ENCODE measurements at regions not wholly inside any gene's neighbourhood (a gene's known extent, or its start where the extent isn't known, plus 50 kb on each side); places are given as distances from the start of the nearest gene placed in this dataset.

DNA sequence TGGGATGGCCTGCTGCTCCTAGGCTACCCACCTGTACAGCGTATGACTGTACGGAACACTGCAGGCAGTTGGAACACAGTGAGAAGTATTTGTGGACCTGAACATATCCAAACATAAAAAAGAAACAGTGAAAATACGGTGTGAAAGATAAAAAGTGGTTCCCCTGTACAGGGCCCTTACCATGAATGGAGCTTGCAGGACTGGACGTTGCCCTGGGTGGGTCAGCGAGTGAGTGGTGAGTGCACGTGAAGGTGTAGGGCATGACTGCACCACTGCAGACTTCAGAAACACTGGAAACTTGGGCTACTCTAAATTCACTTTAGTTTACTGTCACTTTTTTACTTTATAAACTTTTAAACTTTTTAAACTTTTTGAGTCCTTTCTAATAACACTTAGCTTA, 71.2 kb upstream of the SLC6A6 start:
- Histone ChIP-seq H2AFZ (ENCODE audit: low read length, unreplicated experiment) (no peak overlapping the region), H3K27ac (ENCODE audit: low read depth, low read length) (no peak overlapping the region), H3K27me3 (ENCODE audit: insufficient read depth, low read length) (no peaks in the 10 kb centered on the region), H3K36me3 (ENCODE audit: insufficient read depth, low read length) (no peaks in the 10 kb centered on the region), H3K4me1 (ENCODE audit: control insufficient read depth, insufficient read depth, low read length, unreplicated experiment) (no peaks in the 10 kb centered on the region), H3K79me2 (ENCODE audit: control insufficient read depth, insufficient read depth, low read length, unreplicated experiment) (no peaks in the 10 kb centered on the region), H3K4me3 (ENCODE audit: low read depth, low read length) (no peak overlapping the region)

DNA sequence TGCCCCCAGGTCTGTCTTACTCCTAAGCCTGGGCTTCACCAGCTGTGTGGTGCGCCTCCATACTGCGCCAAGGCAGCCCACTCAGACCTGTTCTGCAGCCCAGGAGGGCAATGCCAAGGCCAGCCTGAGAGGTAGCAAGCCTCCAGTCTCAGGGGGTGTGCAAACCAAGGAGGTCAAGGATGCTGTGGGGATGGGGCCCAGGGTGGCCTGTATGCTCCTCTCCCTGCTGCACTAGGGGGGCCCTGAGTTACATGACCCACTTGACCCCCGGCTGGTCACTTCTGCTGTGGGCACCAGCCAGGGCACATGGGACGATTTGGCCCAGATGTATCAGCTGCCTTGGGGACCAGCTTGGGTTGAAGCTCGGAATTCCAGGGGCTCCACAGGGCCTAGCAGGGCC, 70.0 kb upstream of the SLC6A6 start:
- no peaks in the 10 kb centered on the region for H3K4me1 ChIP-seq (ENCODE audit: control insufficient read depth, insufficient read depth, low read length, unreplicated experiment)
- no peak overlapping the region for H2AFZ ChIP-seq (ENCODE audit: low read length, unreplicated experiment)
- no peak overlapping the region for H3K27ac ChIP-seq (ENCODE audit: low read depth, low read length)
- H3K4me3 ChIP-seq (ENCODE audit: low read depth, low read length): no peak overlapping the region
- H3K27me3 ChIP-seq (ENCODE audit: insufficient read depth, low read length): peaks cover 8% of the 10 kb centered on the region
- H3K36me3 ChIP-seq (ENCODE audit: insufficient read depth, low read length): no peaks in the 10 kb centered on the region
- no peaks in the 10 kb centered on the region for H3K79me2 ChIP-seq (ENCODE audit: control insufficient read depth, insufficient read depth, low read length, unreplicated experiment)

DNA sequence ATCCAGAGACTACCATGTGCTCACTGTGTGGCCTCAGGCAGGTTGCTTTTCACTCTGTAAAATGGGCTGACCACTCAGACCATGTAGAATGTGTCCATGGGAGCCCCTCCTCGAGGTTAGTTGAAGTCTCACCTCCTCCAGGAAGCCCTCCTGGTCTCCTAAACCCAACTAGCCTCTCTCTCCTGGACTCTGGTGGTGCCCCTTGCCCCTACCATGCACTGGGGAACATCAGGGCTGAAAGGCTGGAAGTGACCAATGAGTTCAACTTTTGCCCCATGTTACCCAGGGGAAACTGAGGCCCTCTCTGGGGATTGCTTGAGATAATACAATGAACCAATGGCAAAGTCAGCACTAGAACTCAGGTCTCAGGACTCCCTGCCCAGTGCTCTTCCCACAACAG, 69.2 kb upstream of the SLC6A6 start:
- Histone ChIP-seq H3K27ac (ENCODE audit: low read depth, low read length) (no peak overlapping the region), H3K4me1 (ENCODE audit: control insufficient read depth, insufficient read depth, low read length, unreplicated experiment) (no peaks in the 10 kb centered on the region), H3K36me3 (ENCODE audit: insufficient read depth, low read length) (no peaks in the 10 kb centered on the region), H3K79me2 (ENCODE audit: control insufficient read depth, insufficient read depth, low read length, unreplicated experiment) (no peaks in the 10 kb centered on the region), H3K27me3 (ENCODE audit: insufficient read depth, low read length) (peaks cover 16% of the 10 kb centered on the region), H2AFZ (ENCODE audit: low read length, unreplicated experiment) (no peak overlapping the region), H3K4me3 (ENCODE audit: low read depth, low read length) (no peak overlapping the region)

DNA sequence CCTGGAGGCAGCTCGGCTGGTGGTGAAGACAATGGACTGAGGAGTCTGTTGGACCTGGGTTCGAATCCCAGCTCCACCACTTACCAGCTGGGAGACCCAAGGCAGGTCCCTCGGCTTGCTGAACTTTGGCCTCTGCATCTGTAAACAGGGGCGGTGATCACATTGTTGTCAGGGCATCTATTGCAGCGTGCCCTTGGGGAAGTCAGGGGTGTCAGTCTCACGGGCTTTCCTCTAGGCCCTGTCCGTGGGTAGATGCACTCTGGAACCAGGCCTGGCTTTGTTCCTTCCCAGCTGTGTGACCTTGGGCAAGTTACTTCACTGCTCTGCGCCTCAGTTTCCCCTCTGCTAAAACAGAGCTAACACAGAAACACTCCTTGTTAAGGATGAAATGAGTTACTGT, 68.8 kb upstream of the SLC6A6 start:
- H3K27me3 ChIP-seq (ENCODE audit: insufficient read depth, low read length): peaks cover 18% of the 10 kb centered on the region

DNA sequence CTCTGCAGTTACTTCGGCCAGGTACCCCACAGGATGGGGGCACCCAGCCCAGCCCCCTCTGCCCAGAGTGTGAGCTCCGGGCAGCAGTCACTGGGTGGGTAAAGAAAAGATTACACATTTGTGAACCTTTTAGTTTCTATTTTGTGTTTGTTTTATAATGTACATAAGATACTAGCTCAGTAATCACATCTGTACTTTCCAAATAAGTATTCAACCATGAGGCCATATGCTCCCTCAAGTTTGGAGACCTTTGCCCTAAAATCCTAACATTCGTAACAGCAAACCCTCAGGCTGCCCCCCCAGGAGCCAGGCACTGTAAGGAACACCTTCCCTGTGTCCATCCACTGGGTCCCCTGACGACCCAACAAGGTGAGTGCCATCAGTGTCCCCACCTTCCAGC, 68.3 kb upstream of the SLC6A6 start:
- H3K4me3 ChIP-seq (ENCODE audit: low read depth, low read length): no peak overlapping the region
- no peak overlapping the region for H2AFZ ChIP-seq (ENCODE audit: low read length, unreplicated experiment)
- no peak overlapping the region for H3K27ac ChIP-seq (ENCODE audit: low read depth, low read length)
- no peaks in the 10 kb centered on the region for H3K79me2 ChIP-seq (ENCODE audit: control insufficient read depth, insufficient read depth, low read length, unreplicated experiment)
- no peaks in the 10 kb centered on the region for H3K4me1 ChIP-seq (ENCODE audit: control insufficient read depth, insufficient read depth, low read length, unreplicated experiment)
- H3K27me3 ChIP-seq (ENCODE audit: insufficient read depth, low read length): peaks cover 18% of the 10 kb centered on the region
- no peaks in the 10 kb centered on the region for H3K36me3 ChIP-seq (ENCODE audit: insufficient read depth, low read length)

More for the DNA sequence above, 68.8 kb upstream of the SLC6A6 start:
- H3K36me3 ChIP-seq (ENCODE audit: insufficient read depth, low read length): no peaks in the 10 kb centered on the region
- no peaks in the 10 kb centered on the region for H3K79me2 ChIP-seq (ENCODE audit: control insufficient read depth, insufficient read depth, low read length, unreplicated experiment)
- no peak overlapping the region for H3K4me3 ChIP-seq (ENCODE audit: low read depth, low read length)
- no peaks in the 10 kb centered on the region for H3K4me1 ChIP-seq (ENCODE audit: control insufficient read depth, insufficient read depth, low read length, unreplicated experiment)
- H2AFZ ChIP-seq (ENCODE audit: low read length, unreplicated experiment): no peak overlapping the region
- no peak overlapping the region for H3K27ac ChIP-seq (ENCODE audit: low read depth, low read length)

DNA sequence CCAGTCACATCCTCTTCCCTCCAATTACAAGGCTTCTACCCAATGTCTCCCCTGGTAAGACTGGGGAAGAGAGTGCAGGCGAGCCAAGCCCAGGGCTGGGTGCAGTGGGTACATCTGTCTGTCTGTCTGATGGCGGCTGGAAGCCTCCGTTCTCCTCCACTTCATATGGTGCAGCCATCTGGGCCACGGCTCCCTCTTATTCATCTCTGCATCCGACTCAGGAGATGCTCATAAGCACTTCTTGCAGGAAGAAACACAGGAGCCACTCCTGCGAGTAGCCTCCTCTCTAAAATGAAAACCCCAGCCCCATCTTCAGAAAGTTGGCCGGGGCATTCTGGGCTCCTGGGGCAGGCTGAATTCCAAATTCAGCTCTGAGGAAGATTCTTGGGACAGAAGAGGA, 67.5 kb upstream of the SLC6A6 start:
- no peak overlapping the region for H3K27ac ChIP-seq (ENCODE audit: low read depth, low read length)
- H3K4me3 ChIP-seq (ENCODE audit: low read depth, low read length): no peak overlapping the region
- H3K36me3 ChIP-seq (ENCODE audit: insufficient read depth, low read length): no peaks in the 10 kb centered on the region
- H2AFZ ChIP-seq (ENCODE audit: low read length, unreplicated experiment): no peak overlapping the region
- H3K4me1 ChIP-seq (ENCODE audit: control insufficient read depth, insufficient read depth, low read length, unreplicated experiment): no peaks in the 10 kb centered on the region
- H3K79me2 ChIP-seq (ENCODE audit: control insufficient read depth, insufficient read depth, low read length, unreplicated experiment): no peaks in the 10 kb centered on the region
- peaks cover 18% of the 10 kb centered on the region for H3K27me3 ChIP-seq (ENCODE audit: insufficient read depth, low read length)

DNA sequence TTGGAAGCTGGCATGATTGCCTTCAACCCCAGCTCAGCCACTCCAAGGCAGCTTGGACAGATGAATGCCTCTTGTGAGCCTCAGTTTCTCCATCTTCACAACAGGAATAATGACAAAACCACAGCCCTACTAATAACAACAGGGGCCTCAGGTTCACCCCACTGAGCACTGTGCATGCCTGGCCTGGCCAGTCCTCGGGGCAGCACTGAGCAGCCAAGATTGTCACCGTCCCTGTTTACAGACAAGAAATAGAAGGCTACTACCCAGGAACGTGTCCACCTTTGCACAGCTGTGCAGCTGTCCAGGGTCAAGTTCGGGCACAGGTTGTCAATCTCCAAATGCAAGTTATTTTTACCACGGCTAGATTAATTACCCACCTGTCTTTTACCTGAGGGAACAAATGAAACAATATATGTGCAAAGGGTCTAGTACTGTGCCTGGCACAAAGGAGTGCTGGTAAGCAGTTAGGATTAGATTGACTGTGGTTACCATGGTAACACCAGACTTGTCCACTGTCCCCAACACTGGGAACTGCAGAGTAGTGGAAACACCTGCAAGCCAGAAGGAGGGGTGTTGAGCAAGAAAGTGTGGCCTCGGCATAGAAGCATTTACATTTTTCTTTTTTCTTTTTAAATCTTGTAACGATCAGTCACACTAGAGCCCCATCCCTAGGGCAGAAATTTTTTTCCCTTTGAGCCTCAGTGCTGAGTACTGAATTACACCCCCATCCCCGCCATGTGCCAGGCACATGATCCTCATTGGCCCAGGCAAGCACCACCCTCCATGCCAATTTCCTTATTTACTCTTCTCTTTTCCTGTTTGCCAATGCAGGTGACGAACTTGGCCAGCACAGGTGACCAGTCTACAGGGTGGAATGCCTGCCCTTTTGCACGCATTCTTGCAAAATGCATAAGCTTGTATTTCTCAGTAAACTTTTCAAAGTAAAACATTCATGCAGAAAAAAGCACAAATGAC, 66.3 kb upstream of the SLC6A6 start:
- Histone ChIP-seq H3K27me3 (ENCODE audit: insufficient read depth, low read length) (peaks cover 18% of the 10 kb centered on the region), H3K79me2 (ENCODE audit: control insufficient read depth, insufficient read depth, low read length, unreplicated experiment) (no peaks in the 10 kb centered on the region), H3K27ac (ENCODE audit: low read depth, low read length) (no peak overlapping the region), H2AFZ (ENCODE audit: low read length, unreplicated experiment) (no peak overlapping the region), H3K4me3 (ENCODE audit: low read depth, low read length) (no peak overlapping the region), H3K36me3 (ENCODE audit: insufficient read depth, low read length) (no peaks in the 10 kb centered on the region), H3K4me1 (ENCODE audit: control insufficient read depth, insufficient read depth, low read length, unreplicated experiment) (no peaks in the 10 kb centered on the region)

DNA sequence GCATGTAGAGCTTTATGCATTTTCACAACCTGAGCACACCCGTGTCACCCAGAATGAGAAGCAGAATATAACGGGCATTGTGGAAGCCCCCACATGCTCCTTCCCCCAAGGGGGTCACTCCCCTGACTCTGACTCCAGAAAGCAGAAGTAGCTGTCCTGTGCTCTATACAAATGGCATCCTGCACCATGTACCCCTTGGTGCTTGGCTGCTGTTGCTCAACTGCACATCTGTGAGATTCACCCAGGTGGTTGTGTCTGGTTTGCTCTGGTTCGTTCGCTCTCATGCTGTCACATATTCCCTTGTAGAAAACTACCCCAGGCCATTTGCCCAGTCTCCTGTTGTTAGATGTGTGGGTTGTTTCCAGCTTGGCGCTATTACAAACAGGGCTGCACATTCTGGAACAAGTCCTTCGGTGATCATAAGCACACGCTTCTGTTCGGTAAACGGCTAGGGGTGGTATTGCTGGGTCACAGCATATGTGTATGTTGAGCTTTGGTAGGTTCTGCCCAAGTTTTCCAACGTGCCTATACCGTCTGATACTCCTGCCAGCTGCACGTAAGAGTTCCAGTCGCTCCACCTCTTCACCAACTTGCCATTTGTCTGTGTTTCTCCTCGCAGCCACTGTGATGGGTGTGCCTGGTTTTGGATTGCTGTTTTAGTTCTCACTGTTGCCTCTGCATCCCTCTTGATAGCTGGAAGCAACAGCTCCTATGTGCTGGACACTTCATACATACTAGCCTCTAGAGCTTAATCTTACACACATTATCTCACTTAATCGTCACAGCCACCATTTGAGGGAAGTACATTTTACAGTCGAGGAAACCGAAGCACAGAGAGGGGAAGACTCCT, 65.4 kb upstream of the SLC6A6 start:
- Histone ChIP-seq H3K27me3 (ENCODE audit: insufficient read depth, low read length) (peaks cover 18% of the 10 kb centered on the region), H2AFZ (ENCODE audit: low read length, unreplicated experiment) (no peak overlapping the region), H3K4me3 (ENCODE audit: low read depth, low read length) (no peak overlapping the region), H3K27ac (ENCODE audit: low read depth, low read length) (no peak overlapping the region), H3K79me2 (ENCODE audit: control insufficient read depth, insufficient read depth, low read length, unreplicated experiment) (no peaks in the 10 kb centered on the region), H3K36me3 (ENCODE audit: insufficient read depth, low read length) (no peaks in the 10 kb centered on the region), H3K4me1 (ENCODE audit: control insufficient read depth, insufficient read depth, low read length, unreplicated experiment) (no peaks in the 10 kb centered on the region)

DNA sequence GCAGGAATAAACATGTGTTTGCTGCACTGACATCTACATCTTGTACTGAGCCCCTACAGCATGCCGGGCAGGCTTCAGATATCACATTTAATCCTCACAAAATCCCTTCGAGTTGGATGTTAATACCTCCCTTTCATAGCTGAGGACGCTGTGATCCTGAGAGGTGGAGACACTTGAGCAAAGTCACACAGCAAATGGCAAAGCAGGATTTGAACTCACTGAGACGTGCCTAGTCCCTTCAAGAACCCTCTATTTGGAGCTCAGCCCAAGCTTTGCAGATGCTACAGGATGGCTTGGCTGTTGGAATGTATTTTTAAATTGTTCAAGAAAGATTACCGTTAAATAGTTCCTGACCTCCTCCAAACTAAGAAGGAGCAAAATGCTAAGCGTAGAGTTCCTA, 64.6 kb upstream of the SLC6A6 start:
- H3K79me2 ChIP-seq (ENCODE audit: control insufficient read depth, insufficient read depth, low read length, unreplicated experiment): no peaks in the 10 kb centered on the region
- H3K4me3 ChIP-seq (ENCODE audit: low read depth, low read length): no peak overlapping the region
- no peaks in the 10 kb centered on the region for H3K4me1 ChIP-seq (ENCODE audit: control insufficient read depth, insufficient read depth, low read length, unreplicated experiment)
- H3K36me3 ChIP-seq (ENCODE audit: insufficient read depth, low read length): no peaks in the 10 kb centered on the region
- no peak overlapping the region for H3K27ac ChIP-seq (ENCODE audit: low read depth, low read length)
- H3K27me3 ChIP-seq (ENCODE audit: insufficient read depth, low read length): peaks cover 18% of the 10 kb centered on the region
- no peak overlapping the region for H2AFZ ChIP-seq (ENCODE audit: low read length, unreplicated experiment)

DNA sequence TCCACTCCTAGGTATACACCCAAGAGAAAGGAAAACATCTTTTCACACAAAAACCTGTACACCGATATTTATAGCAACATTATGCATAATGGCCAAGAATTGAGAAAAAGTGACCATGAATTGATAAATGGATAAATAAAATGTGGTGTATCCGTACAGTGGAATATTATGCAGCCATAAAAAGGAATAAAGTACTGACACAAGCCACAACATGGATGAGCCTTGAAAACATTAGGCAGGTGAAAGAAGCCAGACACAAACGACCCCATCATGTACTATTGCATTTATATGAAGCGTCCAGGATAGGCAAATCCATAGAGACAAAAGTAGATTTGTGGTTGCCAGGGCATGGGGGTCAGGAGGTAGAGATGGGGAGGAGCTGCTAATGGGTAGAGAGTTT, 64.2 kb upstream of the SLC6A6 start:
- no peaks in the 10 kb centered on the region for H3K36me3 ChIP-seq (ENCODE audit: insufficient read depth, low read length)
- H3K79me2 ChIP-seq (ENCODE audit: control insufficient read depth, insufficient read depth, low read length, unreplicated experiment): no peaks in the 10 kb centered on the region
- no peak overlapping the region for H2AFZ ChIP-seq (ENCODE audit: low read length, unreplicated experiment)
- H3K27ac ChIP-seq (ENCODE audit: low read depth, low read length): no peak overlapping the region
- H3K4me3 ChIP-seq (ENCODE audit: low read depth, low read length): no peak overlapping the region
- H3K4me1 ChIP-seq (ENCODE audit: control insufficient read depth, insufficient read depth, low read length, unreplicated experiment): no peaks in the 10 kb centered on the region
- H3K27me3 ChIP-seq (ENCODE audit: insufficient read depth, low read length): peaks cover 18% of the 10 kb centered on the region
